Keratinocyte (primary cell): ENCODE measurements at regions not wholly inside any gene's neighbourhood (a gene's known extent, or its start where the extent isn't known, plus 50 kb on each side); places are given as distances from the start of the nearest gene placed in this dataset.

Source experiments
- CTCF ChIP-seq, 3 experiments: IDR thresholded peaks in 1 of 3; conservative IDR thresholded peaks in 1 of 3; optimal IDR thresholded peaks in 1 of 3; 2 replicates in 2 of 3; 3 replicates in 1 of 3; pipeline versions ENCODE3 to v1.5.1; 2011; ENCODE audit warnings: low read length in 3 of 3, mild to moderate bottlenecking in 3 of 3, moderate library complexity in 2 of 3, control low read depth in 1 of 3, inconsistent platforms in 1 of 3; ENCODE audit not compliant: insufficient read depth in 2 of 3; ENCODE audit errors: extremely low read depth in 1 of 3
- EZH2 ChIP-seq: IDR thresholded peaks from one replicate; pipeline ENCODE4 v1.6.1; 2012; ENCODE audit warnings: inconsistent platforms, mild to moderate bottlenecking, low read length, moderate library complexity

- TF ChIP-seq CTCF (optimal IDR thresholded peaks at IDR 0.05 in 1 of 3, IDR thresholded peaks at IDR 0.05 in 1 of 3, conservative IDR thresholded peaks at IDR 0.05 in 1 of 3; ENCODE audit: extremely low read depth in 1 of 3, insufficient read depth in 2 of 3, low read length in 3 of 3), result no peak
- TF ChIP-seq EZH2, result no peak
These were observed 161.2 kb downstream of the TMX1 start for GRCh38 chr14:51401272-51401671.
